Naive thymus-derived CD4-positive, alpha-beta T cell (primary cell): ENCODE measurements at regions not wholly inside any gene's neighbourhood (a gene's known extent, or its start where the extent isn't known, plus 50 kb on each side); places are given as distances from the start of the nearest gene placed in this dataset.
"Not testable (repeated sequence)": the region's sequence is repeated elsewhere in the genome, so short reads cannot be mapped to it uniquely, and the experiment has no call there.

Experiments used
- ATAC-seq: fragments of 150-1000 bp; cut with Tn5 transposase; 2 replicates; pipeline ENCODE4 v1.10.0; 2021; ENCODE audit warnings: mild to moderate bottlenecking, moderate library complexity
- CTCF ChIA-PET: fragments of 350-600 bp; sonication (Branson Sonifier 250); formaldehyde crosslinking; loops from one replicate; lab custom pipeline; 2021; ENCODE audit warnings: antibody characterized with exemption; lab: Charles Lee
- POLR2A ChIA-PET: fragments of 350-600 bp; sonication (Branson Sonifier 250); formaldehyde crosslinking; loops from one replicate; lab custom pipeline; 2021; ENCODE audit warnings: antibody characterized with exemption, inconsistent platforms; lab: Charles Lee
- DNase-seq, 9 donors: peaks; one replicate each; pipeline versions ENCODE4 v3.0.0 to v3.0.0-alpha.2; 2020 to 2022; ENCODE audit warnings: mixed read lengths in 1 of 9
- H3K27ac ChIP-seq: one replicate; pipeline ENCODE4 v1.7.0; 2013; ENCODE audit warnings: mild to moderate bottlenecking, low read depth, low read length, moderate library complexity
- H3K27me3 ChIP-seq, 2 donors: one replicate each; pipeline ENCODE4 v1.7.0; 2013; ENCODE audit warnings: low read length in 2 of 2, mild to moderate bottlenecking in 2 of 2, moderate library complexity in 2 of 2; ENCODE audit not compliant: control insufficient read depth in 2 of 2, insufficient read depth in 2 of 2
- H3K36me3 ChIP-seq, 3 experiments: 1 replicate in 2 of 3; 2 replicates in 1 of 3; pipeline ENCODE4 v1.7.0; 2013; ENCODE audit warnings: low read length in 3 of 3, mild to moderate bottlenecking in 3 of 3, moderate library complexity in 1 of 3; ENCODE audit not compliant: insufficient read depth in 3 of 3, control insufficient read depth in 2 of 3
- H3K4me1 ChIP-seq, 2 donors: one replicate each; pipeline ENCODE4 v1.7.0; 2013; ENCODE audit warnings: low read length in 2 of 2, mild to moderate bottlenecking in 2 of 2, moderate library complexity in 1 of 2; ENCODE audit not compliant: control insufficient read depth in 2 of 2, insufficient read depth in 2 of 2
- H3K4me3 ChIP-seq: 2 replicates; pipeline ENCODE4 v1.7.0; 2013; ENCODE audit warnings: mild to moderate bottlenecking, low read length
- H3K9me3 ChIP-seq, 3 experiments: 1 replicate in 2 of 3; 2 replicates in 1 of 3; pipeline ENCODE4 v1.7.0; 2013; ENCODE audit warnings: low read length in 3 of 3; ENCODE audit not compliant: control insufficient read depth in 2 of 3
- H3K27ac Mint-ChIP-seq, 9 donors: one replicate each; pipeline ENCODE4 v1.8.0; 2020 to 2022; ENCODE audit warnings: mixed read lengths in 9 of 9, mild to moderate bottlenecking in 8 of 9, moderate library complexity in 5 of 9, inconsistent platforms in 2 of 9
- H3K27me3 Mint-ChIP-seq, 5 donors: one replicate each; pipeline ENCODE4 v1.8.0; 2021 to 2022; ENCODE audit warnings: mixed read lengths in 5 of 5, mild to moderate bottlenecking in 1 of 5
- H3K36me3 Mint-ChIP-seq, 5 donors: one replicate each; pipeline ENCODE4 v1.8.0; 2020 to 2022; ENCODE audit warnings: mixed read lengths in 5 of 5, mild to moderate bottlenecking in 3 of 5, inconsistent platforms in 1 of 5
- H3K4me1 Mint-ChIP-seq, 7 donors: one replicate each; pipeline ENCODE4 v1.8.0; 2020 to 2022; ENCODE audit warnings: mixed read lengths in 7 of 7, mild to moderate bottlenecking in 3 of 7, inconsistent platforms in 1 of 7
- H3K4me3 Mint-ChIP-seq, 10 donors: one replicate each; pipeline ENCODE4 v1.8.0; 2020 to 2022; ENCODE audit warnings: mild to moderate bottlenecking in 10 of 10, mixed read lengths in 10 of 10, moderate library complexity in 6 of 10, inconsistent platforms in 2 of 10
- H3K9me3 Mint-ChIP-seq, 11 donors: one replicate each; pipeline ENCODE4 v1.8.0; 2020 to 2022; ENCODE audit warnings: mixed read lengths in 11 of 11, mild to moderate bottlenecking in 4 of 11, inconsistent platforms in 1 of 11, moderate library complexity in 1 of 11
- intact Hi-C, 2 donors: fragments of 100-400 bp; cut with micrococcal nuclease; formaldehyde crosslinking; loops; one replicate each; pipeline ENCODE4 v1.15.1; 2023

DNA sequence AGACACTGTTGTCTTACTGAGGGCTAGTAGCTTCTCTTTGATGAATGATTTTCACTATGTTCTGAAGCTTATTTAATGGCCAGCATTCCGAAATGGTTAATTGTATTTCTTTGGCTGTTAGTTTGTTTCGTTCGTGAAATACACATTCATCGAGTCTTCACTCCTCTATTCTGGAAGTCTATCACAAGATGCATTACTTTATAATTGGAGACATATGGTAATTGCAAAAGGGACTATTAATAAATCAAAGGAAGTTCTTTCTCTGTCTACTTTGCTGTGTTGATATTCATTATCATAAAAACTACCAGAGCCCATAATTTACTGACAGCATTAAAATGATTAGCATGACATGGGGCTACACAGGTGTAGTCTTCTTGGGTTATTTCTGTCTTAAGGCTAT is 133.8 kb upstream of the IGFBP3 start:
- H3K4me1 ChIP-seq = no peaks in the 10 kb centered on the region
- Mint-ChIP-seq H3K4me3 (no peak overlapping the region), H3K27ac (no peak overlapping the region), H3K27me3 (no peaks in the 10 kb centered on the region), H3K36me3 (no peaks in the 10 kb centered on the region), H3K9me3 (peaks cover 0 to 6% (median 0%) of the 10 kb centered on the region in 11 donors), H3K4me1 (no peaks in the 10 kb centered on the region)
- ATAC-seq = no peak
- POLR2A ChIA-PET = no interaction called here
- no peaks in the 10 kb centered on the region for H3K9me3 ChIP-seq
- intact Hi-C loops = no loop called here
- H3K27ac ChIP-seq = no peak overlapping the region
- no peaks in the 10 kb centered on the region for H3K27me3 ChIP-seq
- no peak for DNase-seq
- H3K36me3 ChIP-seq = no peaks in the 10 kb centered on the region
- CTCF ChIA-PET = no interaction called here
- H3K4me3 ChIP-seq = no peak overlapping the region

- CTCF ChIA-PET = no interaction called here
- Mint-ChIP-seq H3K4me3 (no peak overlapping the region), H3K36me3 (no peaks in the 10 kb centered on the region), H3K27ac (no peak overlapping the region), H3K9me3 (peaks cover 0 to 4% (median 0%) of the 10 kb centered on the region in 11 donors), H3K4me1 (no peaks in the 10 kb centered on the region), H3K27me3 (no peaks in the 10 kb centered on the region)
- POLR2A ChIA-PET = no interaction called here
- Histone ChIP-seq H3K36me3 (no peaks in the 10 kb centered on the region), H3K27me3 (no peaks in the 10 kb centered on the region), H3K27ac (no peak overlapping the region), H3K4me1 (no peaks in the 10 kb centered on the region), H3K4me3 (no peak overlapping the region), H3K9me3 (no peaks in the 10 kb centered on the region)
- no peak for DNase-seq
- no peak for ATAC-seq
- intact Hi-C loops = no loop called here
Observed at GRCh38 chr7:46054272-46054671, 133.2 kb upstream of the IGFBP3 start.

- DNase-seq (no peak), ATAC-seq (no peak)
- Mint-ChIP-seq H3K27me3 (no peaks in the 10 kb centered on the region), H3K27ac (no peak overlapping the region), H3K4me1 (no peaks in the 10 kb centered on the region), H3K9me3 (peaks cover 0 to 3% (median 0%) of the 10 kb centered on the region in 11 donors), H3K36me3 (peaks cover 0 to 4% (median 0%) of the 10 kb centered on the region in 5 donors), H3K4me3 (no peak overlapping the region)
- Histone ChIP-seq H3K36me3 (no peaks in the 10 kb centered on the region), H3K9me3 (no peaks in the 10 kb centered on the region), H3K4me3 (no peak overlapping the region), H3K27me3 (no peaks in the 10 kb centered on the region), H3K4me1 (no peaks in the 10 kb centered on the region), H3K27ac (no peak overlapping the region)
- POLR2A ChIA-PET = no interaction called here
- intact Hi-C loops = no loop called here
- CTCF ChIA-PET = no interaction called here
Observed at GRCh38 chr7:46047581-46047980, 126.5 kb upstream of the IGFBP3 start.

DNA sequence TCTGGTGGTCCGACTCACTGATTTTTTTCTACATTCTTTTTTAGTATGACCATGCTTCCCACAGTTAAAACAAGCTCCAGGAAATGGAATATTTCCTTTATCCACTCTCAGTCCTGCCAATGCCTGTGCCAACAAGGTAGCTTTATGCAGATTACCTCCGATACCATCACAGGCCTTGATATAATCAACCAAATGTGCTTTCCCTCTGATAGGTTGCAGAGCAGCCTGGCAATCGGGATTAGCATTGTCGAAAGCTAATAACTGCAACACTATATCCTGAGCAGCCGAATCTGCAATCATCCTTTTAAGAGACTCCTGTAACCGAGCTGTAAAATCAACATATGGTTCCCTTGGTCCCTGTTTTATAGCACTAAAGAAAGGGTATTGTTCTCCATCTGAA is 122.3 kb upstream of the IGFBP3 start:
- H3K4me1 Mint-ChIP-seq, DNase-seq, H3K4me3 ChIP-seq, H3K9me3 ChIP-seq, H3K27ac ChIP-seq, H3K36me3 ChIP-seq, H3K4me3 Mint-ChIP-seq, H3K9me3 Mint-ChIP-seq, H3K27me3 Mint-ChIP-seq, H3K4me1 ChIP-seq, H3K36me3 Mint-ChIP-seq, H3K27ac Mint-ChIP-seq, intact Hi-C loops, CTCF ChIA-PET, ATAC-seq, H3K27me3 ChIP-seq, POLR2A ChIA-PET: not testable (repeated sequence)

GRCh38 chr7:46039813-46040212 is 118.7 kb upstream of the IGFBP3 start:
- CTCF ChIA-PET, H3K9me3 Mint-ChIP-seq, POLR2A ChIA-PET, H3K36me3 ChIP-seq, H3K27me3 ChIP-seq, H3K27ac Mint-ChIP-seq, ATAC-seq, H3K27ac ChIP-seq, H3K36me3 Mint-ChIP-seq, intact Hi-C loops, H3K4me1 ChIP-seq, DNase-seq, H3K4me3 ChIP-seq, H3K27me3 Mint-ChIP-seq, H3K4me1 Mint-ChIP-seq, H3K9me3 ChIP-seq, H3K4me3 Mint-ChIP-seq: not testable (repeated sequence)

- Histone ChIP-seq H3K4me3 (no peak overlapping the region), H3K36me3 (no peaks in the 10 kb centered on the region), H3K4me1 (no peaks in the 10 kb centered on the region), H3K27me3 (no peaks in the 10 kb centered on the region), H3K9me3 (no peaks in the 10 kb centered on the region), H3K27ac (no peak overlapping the region)
- H3K27ac Mint-ChIP-seq = no peak overlapping the region
- H3K27me3 Mint-ChIP-seq = no peaks in the 10 kb centered on the region
- ATAC-seq (no peak), DNase-seq (no peak)
- POLR2A ChIA-PET = no interaction called here
- H3K36me3 Mint-ChIP-seq = peaks cover 0 to 3% (median 0%) of the 10 kb centered on the region in 5 donors
- peaks cover 0 to 3% (median 0%) of the 10 kb centered on the region in 11 donors for H3K9me3 Mint-ChIP-seq
- H3K4me1 Mint-ChIP-seq = no peaks in the 10 kb centered on the region
- CTCF ChIA-PET = no interaction called here
- H3K4me3 Mint-ChIP-seq = no peak overlapping the region
- intact Hi-C loops = no loop called here
Observed at GRCh38 chr7:46035166-46035565, 114.1 kb upstream of the IGFBP3 start.

GRCh38 chr7:46034056-46034768 is 113.1 kb upstream of the IGFBP3 start:
- H3K4me3 ChIP-seq = no peak overlapping the region
- DNase-seq (no peak), ATAC-seq (no peak)
- Mint-ChIP-seq H3K4me3 (no peak overlapping the region), H3K4me1 (no peaks in the 10 kb centered on the region), H3K9me3 (peaks cover 0 to 4% (median 0%) of the 10 kb centered on the region in 11 donors), H3K36me3 (peaks cover 0 to 2% (median 0%) of the 10 kb centered on the region in 5 donors), H3K27ac (no peak overlapping the region), H3K27me3 (no peaks in the 10 kb centered on the region)
- intact Hi-C loops = no loop called here
- no peaks in the 10 kb centered on the region for H3K4me1 ChIP-seq
- H3K9me3 ChIP-seq = no peaks in the 10 kb centered on the region
- ChIA-PET CTCF (no interaction called here), POLR2A (interaction anchor here (0.6 kb wide), 1 partner anchor 190 kb away, joined by 3 read pairs; no protein-coding TSS in a partner anchor)
- no peaks in the 10 kb centered on the region for H3K36me3 ChIP-seq
- H3K27ac ChIP-seq = no peak overlapping the region
- no peaks in the 10 kb centered on the region for H3K27me3 ChIP-seq
